Left cardiac atrium (tissue), 4 donors: ENCODE measurements at regions not wholly inside any gene's neighbourhood (a gene's known extent, or its start where the extent isn't known, plus 50 kb on each side); places are given as distances from the start of the nearest gene placed in this dataset.

Experiments used
- ATAC-seq, 2 donors: fragments of 200-7000 bp; cut with Tn5 transposase; one replicate each; pipeline ENCODE4 v1.9.1; 2020; ENCODE audit warnings: mild to moderate bottlenecking in 2 of 2, moderate library complexity in 2 of 2
- DNase-seq: peaks from one replicate; pipeline ENCODE4 v3.0.0-alpha.2; 2020
- intact Hi-C, 2 donors: fragments of 100-400 bp; cut with DNase I; formaldehyde crosslinking; loops; one replicate each; pipeline versions ENCODE4 v1.14.1 to v1.15.1; 2022 to 2023
- donor health status: DM: no; HTN: yes; CAD: no.
- donor health status: DM: no; HTN: yes; CAD: no; lungs with severe emphysema.
- donor health status: DM: yes; HTN: yes; CAD: no.
- donor health status: Dilated cardiomyopathy.

DNA sequence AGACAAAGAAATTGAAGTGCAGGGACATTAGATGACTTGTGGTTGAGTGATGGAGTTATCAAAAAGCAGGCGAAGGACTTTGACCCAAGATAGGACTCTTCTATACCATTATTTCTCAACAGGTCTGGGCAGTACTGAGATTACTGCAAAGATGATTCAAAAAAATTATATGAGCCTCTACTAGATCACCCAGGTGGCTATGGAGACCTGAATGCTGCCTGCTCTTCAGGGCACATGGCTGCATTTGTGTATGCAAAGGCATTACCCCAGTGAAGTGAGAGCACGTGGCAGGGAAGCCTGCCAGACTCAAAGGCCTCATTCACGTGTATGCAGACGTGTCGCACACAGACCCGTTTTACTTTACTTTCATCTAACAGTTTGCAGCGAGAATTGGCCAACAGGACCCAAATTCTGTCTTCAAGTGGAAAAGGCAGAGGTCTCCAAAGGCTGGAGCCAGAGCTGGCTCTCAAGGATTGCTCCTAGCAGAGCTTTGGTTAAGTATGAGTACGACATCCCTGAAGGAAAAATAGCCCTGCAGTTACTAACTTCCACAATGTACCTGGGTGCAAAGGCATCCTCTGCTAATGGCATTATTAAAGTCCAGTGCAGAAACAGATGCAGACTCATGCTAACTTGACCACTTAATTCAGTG lies 113.8 kb upstream of the ARMC2 start:
- DNase-seq (no peak), ATAC-seq (no peak)
- intact Hi-C loops, result no loop called here

- ATAC-seq, result no peak
- DNase-seq, result no peak
- intact Hi-C loops, result no loop called here
Measured at GRCh38 chr6:108735310-108736001, 112.8 kb upstream of the ARMC2 start.

- DNase-seq (no peak), ATAC-seq (no peak)
- intact Hi-C loops, result no loop called here
Measured at GRCh38 chr6:108736002-108736361, 112.2 kb upstream of the ARMC2 start.

- intact Hi-C loops, result no loop called here
- ATAC-seq (peak in 1 of 2 donors; percentile 92), DNase-seq (peak; percentile 80)
Measured at GRCh38 chr6:108736832-108737231, 111.4 kb upstream of the ARMC2 start.

DNA sequence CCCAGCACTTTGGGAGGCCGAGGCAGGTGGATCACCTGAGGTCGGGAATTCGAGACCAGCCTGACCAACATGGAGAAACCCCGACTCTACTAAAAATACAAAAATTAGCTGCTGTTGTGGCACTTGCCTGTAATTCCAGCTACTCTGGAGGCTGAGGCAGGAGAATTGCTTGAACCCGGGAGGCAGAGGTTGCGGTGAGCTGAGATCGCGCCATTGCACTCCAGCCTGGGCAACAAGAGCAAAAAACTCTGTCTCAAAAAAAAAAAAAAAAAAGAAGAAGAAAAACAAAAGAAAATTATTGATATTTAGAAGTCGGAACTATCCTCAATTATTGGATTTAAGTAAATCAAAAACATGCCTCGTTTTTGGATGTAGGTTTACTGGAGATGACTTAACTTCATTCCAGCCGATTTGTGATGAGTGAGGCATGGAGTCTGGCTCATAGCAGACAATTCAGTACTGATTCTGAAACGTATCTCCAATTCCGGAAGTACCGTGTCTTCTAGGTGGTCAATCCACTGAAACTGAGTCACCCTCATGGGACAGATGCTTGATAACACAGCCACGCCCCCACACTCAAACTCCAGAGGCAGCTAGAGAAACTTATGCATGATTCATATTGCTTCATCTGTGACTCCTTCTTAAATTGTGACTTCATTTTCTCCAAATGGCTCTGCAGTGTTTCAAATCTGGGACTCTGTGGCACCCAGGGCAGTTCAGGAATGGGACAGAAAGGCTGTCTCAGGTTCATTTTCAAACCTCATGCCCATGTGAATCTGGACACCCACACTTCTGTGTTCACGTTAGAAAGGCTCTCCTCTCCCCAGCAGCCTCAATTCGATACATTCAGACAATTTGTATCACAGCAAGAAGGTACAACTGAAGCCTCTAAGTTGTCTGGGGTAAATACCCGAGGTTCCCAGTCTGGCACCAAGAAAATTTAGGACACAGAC lies 110.4 kb upstream of the ARMC2 start:
- intact Hi-C loops, result no loop called here
- ATAC-seq (peak in 1 of 2 donors; percentile 75), DNase-seq (peak; percentile 78)

DNA sequence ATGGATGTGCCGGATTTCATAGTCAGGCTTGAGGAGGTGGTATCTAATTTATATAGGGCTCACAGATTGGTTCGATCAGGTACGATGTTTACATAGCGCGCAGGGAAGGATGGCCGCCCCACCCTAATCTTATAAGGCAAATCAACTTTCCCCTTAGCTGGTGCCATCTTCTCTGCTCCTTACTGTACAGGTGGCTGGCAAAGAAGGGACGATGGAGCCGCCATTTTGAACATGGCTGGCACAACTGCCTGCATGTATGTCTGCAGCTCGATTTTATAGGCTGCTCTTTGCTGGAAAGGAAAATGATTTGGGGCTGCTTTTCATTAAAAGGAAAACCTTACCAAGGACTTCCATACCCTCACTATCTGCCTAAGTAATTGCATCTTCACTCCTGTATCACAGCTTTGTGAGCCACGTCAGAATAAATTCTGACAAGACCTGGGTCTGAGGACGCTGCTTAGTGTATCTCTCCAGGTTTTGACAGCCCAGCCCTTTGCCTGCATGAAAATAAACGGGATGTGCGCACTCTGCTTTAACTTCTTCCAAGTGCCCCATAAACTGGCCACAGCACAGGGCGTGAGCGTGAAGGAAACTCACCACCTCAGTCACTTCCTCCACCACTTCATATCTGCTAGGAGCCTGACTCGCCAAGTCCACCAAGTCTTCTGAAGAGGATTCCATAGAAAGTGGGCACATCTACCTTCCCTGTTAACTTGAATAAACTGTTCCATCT lies 109.4 kb upstream of the ARMC2 start:
- intact Hi-C loops, result no loop called here
- no peak for DNase-seq
- ATAC-seq, result no peak

DNA sequence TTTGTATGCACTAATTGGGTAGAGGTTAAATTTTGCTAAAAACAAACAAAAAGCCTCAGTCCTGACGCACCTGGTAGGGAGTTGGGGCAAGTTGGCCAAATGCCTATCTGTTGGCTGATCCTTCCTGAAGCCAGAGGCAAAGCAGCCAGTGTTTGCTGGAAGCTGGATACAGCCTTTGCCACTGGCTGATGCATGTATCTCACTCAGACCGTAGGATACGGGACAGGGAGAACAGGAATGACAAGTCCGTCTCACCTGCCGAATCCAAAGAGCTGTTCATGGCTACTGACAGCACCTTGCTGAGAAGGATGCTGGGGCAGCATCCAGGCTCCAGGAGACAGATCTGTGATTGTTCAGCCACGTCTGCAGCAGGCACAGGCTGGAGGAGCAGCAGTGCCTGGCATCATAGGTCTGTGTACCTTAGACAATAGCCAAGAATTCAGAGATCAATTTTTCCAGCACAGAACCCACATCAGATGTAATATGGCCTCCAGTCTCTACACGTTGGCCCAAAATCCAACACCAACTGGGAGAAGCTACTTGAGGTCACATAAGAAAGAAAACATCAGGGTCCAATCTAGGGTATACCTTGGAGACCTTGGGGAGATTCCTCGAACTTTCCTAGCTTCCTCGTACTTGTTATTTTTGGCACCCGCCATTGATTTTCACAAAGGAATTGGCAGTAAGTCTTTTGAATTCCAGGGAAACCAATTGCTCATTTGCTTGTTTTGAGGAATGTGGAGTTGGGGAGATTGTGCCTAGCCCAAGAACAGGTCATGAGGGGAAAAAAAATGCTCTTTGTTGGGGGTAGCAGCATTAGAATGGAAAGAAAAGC lies 108.5 kb upstream of the ARMC2 start:
- intact Hi-C loops, result no loop called here
- ATAC-seq, result no peak
- no peak for DNase-seq

GRCh38 chr6:108741331-108741989 lies 106.8 kb upstream of the ARMC2 start:
- intact Hi-C loops, result no loop called here
- ATAC-seq (no peak), DNase-seq (no peak)

DNA sequence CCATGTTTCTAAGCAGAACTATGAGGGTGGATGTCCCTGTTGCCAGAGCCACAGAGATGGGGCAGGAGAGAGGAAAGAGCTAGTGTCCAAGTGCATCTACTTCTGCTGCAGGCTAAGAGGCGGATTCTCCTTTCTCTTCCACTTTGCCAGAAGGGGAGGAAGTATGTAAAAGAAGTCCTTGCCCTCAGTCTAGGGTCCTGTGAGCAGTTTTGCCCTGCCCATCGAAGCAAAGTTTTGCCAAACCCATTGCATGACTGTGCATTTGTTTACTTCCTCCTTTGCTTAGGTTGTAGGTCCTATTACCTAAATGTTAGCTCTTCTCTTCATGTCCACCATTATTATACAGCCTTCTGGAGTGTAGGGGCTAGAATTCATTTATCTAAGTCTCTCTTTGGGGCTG lies 106.2 kb upstream of the ARMC2 start:
- no peak for DNase-seq
- intact Hi-C loops, result no loop called here
- no peak for ATAC-seq

GRCh38 chr6:108744244-108744972 lies 103.8 kb upstream of the ARMC2 start:
- no peak for DNase-seq
- no peak for ATAC-seq
- intact Hi-C loops, result no loop called here

- ATAC-seq (no peak), DNase-seq (no peak)
- intact Hi-C loops, result no loop called here
Measured at GRCh38 chr6:108744996-108745395, 103.2 kb upstream of the ARMC2 start.

DNA sequence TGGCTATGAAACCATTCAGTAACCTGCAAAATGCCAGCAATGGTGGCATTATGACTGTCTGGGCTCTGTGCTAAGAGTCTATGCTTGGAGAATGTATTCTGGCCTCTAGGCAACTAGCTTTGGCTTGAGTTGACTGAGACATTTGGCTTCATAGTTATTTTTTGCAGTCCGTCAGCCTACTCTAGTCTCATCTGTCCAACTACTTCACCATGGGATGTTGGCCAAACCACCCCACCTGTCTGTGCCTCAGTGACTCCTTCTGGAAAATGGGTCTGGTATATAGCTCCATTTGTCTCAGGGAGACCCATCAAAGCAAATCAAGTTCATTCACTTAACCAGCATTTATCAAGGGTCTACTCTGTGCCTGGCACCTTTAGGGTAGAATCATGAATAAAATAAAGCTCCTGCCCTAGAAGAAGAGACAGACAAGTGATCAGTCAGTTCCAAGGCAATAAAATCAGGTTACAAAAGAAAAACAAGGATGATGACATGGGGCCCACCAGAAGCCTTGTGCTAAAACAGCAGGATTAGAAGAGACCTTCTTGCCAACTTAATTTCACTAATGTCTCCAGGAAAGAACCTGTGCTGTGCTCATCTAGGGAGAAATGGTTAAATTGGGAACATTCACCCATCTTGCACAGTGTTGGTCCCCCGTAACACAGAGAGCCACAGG lies 102.4 kb upstream of the ARMC2 start:
- intact Hi-C loops, result no loop called here
- ATAC-seq (no peak), DNase-seq (no peak)

- intact Hi-C loops, result no loop called here
- ATAC-seq (no peak), DNase-seq (no peak)
Measured at GRCh38 chr6:108746366-108746765, 101.9 kb upstream of the ARMC2 start.

GRCh38 chr6:108746836-108747575 lies 101.2 kb upstream of the ARMC2 start:
- DNase-seq (no peak), ATAC-seq (no peak)
- intact Hi-C loops, result no loop called here

DNA sequence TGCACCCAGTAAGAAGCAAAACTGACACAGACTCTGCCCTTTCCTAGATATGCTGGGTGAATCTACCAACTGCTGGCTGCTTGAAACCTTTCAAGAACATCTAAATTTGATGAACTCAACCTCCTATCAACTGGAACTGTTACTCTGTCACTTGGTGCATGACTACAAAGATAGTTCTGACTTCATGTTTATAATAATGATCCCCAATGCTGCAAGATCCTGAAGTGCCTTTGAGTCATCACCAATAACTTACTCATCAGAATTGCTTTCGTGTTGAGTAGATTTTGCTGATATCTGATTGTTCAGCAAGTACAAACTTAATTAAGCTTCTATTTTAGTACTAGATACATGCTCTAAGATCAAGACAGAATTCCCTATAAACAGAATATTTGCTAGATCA lies 100.2 kb upstream of the ARMC2 start:
- ATAC-seq (no peak), DNase-seq (no peak)
- intact Hi-C loops, result no loop called here

DNA sequence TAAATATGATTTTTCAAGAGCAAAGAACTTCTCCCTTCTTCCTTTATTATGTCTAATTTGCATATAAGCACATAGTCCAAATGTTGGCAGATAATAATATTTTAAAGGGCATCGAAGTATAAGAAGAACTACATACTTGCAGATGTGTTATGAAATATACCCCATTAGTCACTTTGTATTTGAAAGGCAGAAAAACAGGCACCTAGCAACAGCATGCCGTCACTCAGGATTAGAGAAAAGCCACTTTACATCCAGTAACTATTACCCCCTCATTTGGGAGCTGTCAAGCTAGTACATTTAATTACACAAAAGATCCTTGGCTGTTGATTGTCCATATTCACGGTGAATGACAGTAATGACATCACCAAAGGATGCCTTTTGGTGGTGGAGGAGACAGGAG lies 99.3 kb upstream of the ARMC2 start:
- intact Hi-C loops, result no loop called here

More for the DNA sequence above, 99.3 kb upstream of the ARMC2 start:
- ATAC-seq, result no peak
- no peak for DNase-seq
